Right lobe of liver (tissue), 6 donors: ENCODE measurements at regions not wholly inside any gene's neighbourhood (a gene's known extent, or its start where the extent isn't known, plus 50 kb on each side); places are given as distances from the start of the nearest gene placed in this dataset.

Experiments used
- ATAC-seq, 4 donors: fragments of 200-7000 bp; cut with Tn5 transposase; one replicate each; pipeline ENCODE4 v1.9.1; 2020; ENCODE audit warnings: mild to moderate bottlenecking in 4 of 4, moderate library complexity in 4 of 4
- DNase-seq, 3 donors: peaks; one replicate each; pipeline ENCODE4 v3.0.0-alpha.2; 2020
- H3K27ac ChIP-seq, 3 donors: fragments of 200-600 bp; one replicate each; pipeline ENCODE4 v1.8.0; 2022
- H3K27me3 ChIP-seq, 2 donors: fragments of 200-600 bp; one replicate each; pipeline ENCODE4 v1.8.0; 2022
- H3K36me3 ChIP-seq, 4 donors: fragments of 200-600 bp; sonication (generic) in 1 of 4; one replicate each; pipeline versions ENCODE4 v1.5.1 to v1.8.0; 2017 to 2022; ENCODE audit warnings: control low read depth in 1 of 4
- H3K4me1 ChIP-seq, 4 donors: fragments of 200-600 bp; sonication (generic) in 1 of 4; one replicate each; pipeline versions ENCODE4 v1.5.1 to v1.8.0; 2017 to 2022; ENCODE audit warnings: control low read depth in 1 of 4
- H3K4me3 ChIP-seq, 3 donors: fragments of 200-600 bp; one replicate each; pipeline ENCODE4 v1.8.0; 2022
- H3K9me3 ChIP-seq, 4 donors: fragments of 200-600 bp; sonication (generic) in 1 of 4; one replicate each; pipeline versions ENCODE4 v1.5.1 to v1.8.0; 2017 to 2022; ENCODE audit warnings: control low read depth in 1 of 4
- POLR2A ChIP-seq: fragments of 450-650 bp; IDR thresholded peaks from one replicate; pipeline ENCODE4 v1.6.1; 2017; ENCODE audit warnings: antibody characterized with exemption, mild to moderate bottlenecking
- WGBS: methylation state at CpG from one replicate; pipeline ENCODE4 v1.1.6; 2018; ENCODE audit warnings: low coverage, low lambda C conversion rate; ENCODE audit not compliant: insufficient coverage; ENCODE audit errors: missing lambda C conversion rate; 5-methylcytosine and 5-hydroxymethylcytosine counted together
- intact Hi-C, 2 donors: fragments of 100-400 bp; cut with DNase I; formaldehyde crosslinking; loops; one replicate each; pipeline versions ENCODE4 v1.11.2 to v1.14.1; 2022
- TF ChIP-seq, protein P1 (sequence below), 4 donors: fragments of 200-600 bp in 3 of 4; fragments of 450-650 bp in 1 of 4; IDR thresholded peaks; one replicate each; pipeline versions ENCODE4 v1.5.1 to v1.8.0; 2016 to 2022; ENCODE audit warnings: antibody characterized with exemption in 4 of 4, mild to moderate bottlenecking in 2 of 4
- donor health status: DM: no; HTN: yes; CAD: no.
- donor health status: DM: no; HTN: no; CAD: no.
- donor health status: DM: no; HTN: no; CAD: no.
- donor health status: DM: no; HTN: yes; CAD: no.
- donor health status: DM: no; HTN: yes; CAD: no.

DNA sequence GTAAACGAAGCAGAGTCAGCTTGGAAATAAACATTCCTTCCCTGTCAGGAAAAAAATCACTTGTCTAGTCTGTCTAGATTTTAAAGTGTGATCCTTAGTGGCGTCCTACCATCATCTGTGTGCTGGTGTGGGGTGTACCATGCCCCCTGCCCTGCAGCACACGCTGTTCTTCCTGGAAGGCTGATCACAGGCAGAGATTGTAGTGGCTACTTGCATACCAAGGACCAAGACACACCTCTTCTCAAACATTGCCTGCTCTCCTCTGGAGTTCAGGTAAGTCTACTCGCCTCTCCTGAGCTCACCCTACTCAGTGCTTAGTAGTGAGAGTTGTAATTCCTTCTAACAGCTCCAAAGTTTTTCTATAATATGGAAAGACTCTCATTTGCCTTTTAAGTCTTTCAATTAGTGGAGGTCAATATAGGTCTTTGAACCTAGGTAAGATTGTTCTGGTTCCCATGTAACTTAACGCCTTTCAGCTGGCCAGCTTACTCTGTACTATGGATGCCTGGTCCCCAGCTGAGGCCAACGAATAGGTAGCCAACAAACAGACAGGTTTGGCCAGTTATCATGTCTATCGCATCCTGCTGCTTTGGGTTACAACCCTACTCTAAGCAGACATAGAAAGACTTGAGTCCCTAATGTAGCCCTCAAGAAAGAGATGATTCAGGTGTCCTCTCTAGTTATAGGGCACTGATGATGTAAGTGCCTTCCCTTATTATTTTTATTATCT lies 55.4 kb downstream of the XCL1 start:
- TF ChIP-seq, protein P1, sequence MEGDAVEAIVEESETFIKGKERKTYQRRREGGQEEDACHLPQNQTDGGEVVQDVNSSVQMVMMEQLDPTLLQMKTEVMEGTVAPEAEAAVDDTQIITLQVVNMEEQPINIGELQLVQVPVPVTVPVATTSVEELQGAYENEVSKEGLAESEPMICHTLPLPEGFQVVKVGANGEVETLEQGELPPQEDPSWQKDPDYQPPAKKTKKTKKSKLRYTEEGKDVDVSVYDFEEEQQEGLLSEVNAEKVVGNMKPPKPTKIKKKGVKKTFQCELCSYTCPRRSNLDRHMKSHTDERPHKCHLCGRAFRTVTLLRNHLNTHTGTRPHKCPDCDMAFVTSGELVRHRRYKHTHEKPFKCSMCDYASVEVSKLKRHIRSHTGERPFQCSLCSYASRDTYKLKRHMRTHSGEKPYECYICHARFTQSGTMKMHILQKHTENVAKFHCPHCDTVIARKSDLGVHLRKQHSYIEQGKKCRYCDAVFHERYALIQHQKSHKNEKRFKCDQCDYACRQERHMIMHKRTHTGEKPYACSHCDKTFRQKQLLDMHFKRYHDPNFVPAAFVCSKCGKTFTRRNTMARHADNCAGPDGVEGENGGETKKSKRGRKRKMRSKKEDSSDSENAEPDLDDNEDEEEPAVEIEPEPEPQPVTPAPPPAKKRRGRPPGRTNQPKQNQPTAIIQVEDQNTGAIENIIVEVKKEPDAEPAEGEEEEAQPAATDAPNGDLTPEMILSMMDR (IDR thresholded peaks at IDR 0.05) = no peak
- TF ChIP-seq POLR2A = no peak
- no peaks in the 10 kb centered on the region for H3K36me3 ChIP-seq
- H3K27me3 ChIP-seq = no peaks in the 10 kb centered on the region
- H3K9me3 ChIP-seq = no peaks in the 10 kb centered on the region
- 60% methylated on average over 6 of the region's 7 CpGs for WGBS
- DNase-seq = no peak
- peaks cover 0 to 6% (median 0%) of the 10 kb centered on the region in 4 donors for H3K4me1 ChIP-seq
- ATAC-seq = no peak
- intact Hi-C loops = no loop called here
- no peak overlapping the region for H3K27ac ChIP-seq
- no peak overlapping the region for H3K4me3 ChIP-seq

DNA sequence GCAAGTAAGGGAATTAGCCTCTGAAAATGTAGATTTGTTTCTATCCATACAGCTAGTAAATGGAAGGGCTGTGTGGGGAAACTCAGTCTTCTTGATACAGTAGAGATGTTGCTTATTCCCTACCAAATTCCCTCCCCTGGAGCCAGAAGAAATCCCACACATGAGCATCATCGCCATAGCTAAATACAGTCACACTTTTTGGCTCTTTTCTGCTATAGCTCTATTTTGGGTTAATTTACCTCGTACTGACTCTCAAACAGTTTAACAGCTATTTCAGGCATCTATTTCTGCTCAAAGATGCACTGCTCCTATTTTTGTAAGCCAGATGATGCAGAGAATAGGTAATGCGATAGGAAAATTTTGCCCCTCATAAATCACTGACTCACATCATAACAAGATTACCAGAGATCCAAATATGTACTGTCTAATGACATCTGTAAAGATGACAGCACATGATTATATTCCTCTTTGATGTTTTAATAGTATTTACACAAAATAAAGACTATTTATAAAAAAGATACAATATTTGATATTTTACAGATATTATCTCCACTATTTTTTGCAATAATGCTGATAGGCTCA lies 58.6 kb downstream of the XCL1 start:
- DNase-seq (no peak), ATAC-seq (no peak)
- Histone ChIP-seq H3K27ac (no peak overlapping the region), H3K36me3 (no peaks in the 10 kb centered on the region), H3K9me3 (no peaks in the 10 kb centered on the region), H3K27me3 (no peaks in the 10 kb centered on the region), H3K4me1 (peaks cover 0 to 11% (median 0%) of the 10 kb centered on the region in 4 donors), H3K4me3 (no peak overlapping the region)
- intact Hi-C loops = no loop called here
- 84% methylated on average over 3 of the region's 3 CpGs for WGBS
- TF ChIP-seq, protein P1 (IDR thresholded peaks at IDR 0.05) = no peak
- TF ChIP-seq POLR2A = no peak

DNA sequence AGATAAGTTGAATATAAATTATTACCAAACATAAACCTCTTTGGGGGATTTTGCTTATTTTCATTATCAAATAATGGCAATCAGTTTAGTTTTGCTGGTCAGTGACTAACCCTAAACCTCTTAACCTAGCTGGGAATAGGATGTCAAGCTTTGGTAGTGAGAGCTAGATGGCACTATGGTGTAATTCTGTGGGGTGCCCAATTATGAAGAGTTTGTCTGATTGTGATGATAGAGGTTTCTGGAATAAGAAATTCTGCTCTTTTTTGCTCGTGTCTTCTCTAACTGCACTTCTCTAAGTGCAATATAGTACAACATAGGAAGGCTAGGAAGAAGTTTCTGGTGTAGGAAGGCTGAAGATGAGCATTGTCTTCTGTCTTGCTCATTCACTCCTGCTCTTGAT lies 59.8 kb downstream of the XCL1 start:
- H3K27me3 ChIP-seq = no peaks in the 10 kb centered on the region
- no peaks in the 10 kb centered on the region for H3K9me3 ChIP-seq
- DNase-seq (no peak), ATAC-seq (peak; percentile 83 to 93 (median 92))
- no peak overlapping the region for H3K4me3 ChIP-seq
- no peaks in the 10 kb centered on the region for H3K36me3 ChIP-seq
- intact Hi-C loops = no loop called here
- peak overlapping the region in 2 of 3 donors; percentile 24 to 68 for H3K27ac ChIP-seq
- 0% methylated on average over 1 of the region's 1 CpG for WGBS
- peaks cover 0 to 11% (median 0%) of the 10 kb centered on the region in 4 donors for H3K4me1 ChIP-seq
- TF ChIP-seq, protein P1 (IDR thresholded peaks at IDR 0.05) = peak; percentile 35 to 56 (median 42)
- no peak for TF ChIP-seq POLR2A

DNA sequence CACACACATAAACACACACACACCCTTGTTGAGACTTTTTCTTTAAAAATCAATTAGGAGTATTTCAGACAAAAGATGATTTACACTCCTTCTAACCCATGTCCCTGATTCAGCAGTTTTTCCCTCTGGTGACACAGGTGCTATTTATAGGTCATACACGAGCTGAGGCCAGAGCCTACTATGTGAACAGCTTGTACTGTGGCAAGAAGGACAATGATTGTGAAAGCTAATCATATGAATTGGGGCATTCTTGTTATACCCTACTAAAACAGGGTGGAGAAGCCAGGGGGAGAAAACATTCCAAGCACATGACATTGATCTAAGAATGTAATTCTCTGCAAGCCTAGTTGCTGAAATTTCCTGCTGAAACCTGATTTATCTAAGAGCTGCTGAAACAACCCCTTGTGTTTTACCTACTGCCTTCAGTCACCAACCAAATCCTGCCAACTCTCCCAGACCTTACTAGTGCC lies 60.3 kb downstream of the XCL1 start:
- H3K4me1 ChIP-seq = peaks cover 0 to 11% (median 0%) of the 10 kb centered on the region in 4 donors
- DNase-seq = peak in 1 of 3 donors; percentile 55
- H3K27me3 ChIP-seq = no peaks in the 10 kb centered on the region
- H3K36me3 ChIP-seq = no peaks in the 10 kb centered on the region
- TF ChIP-seq POLR2A = no peak
- TF ChIP-seq, protein P1 (IDR thresholded peaks at IDR 0.05) = no peak
- peak overlapping the region in 2 of 3 donors; percentile 24 to 68 for H3K27ac ChIP-seq
- H3K4me3 ChIP-seq = no peak overlapping the region
- H3K9me3 ChIP-seq = no peaks in the 10 kb centered on the region
- 14% methylated on average over 1 of the region's 1 CpG for WGBS
- peak; percentile 83 to 88 (median 85) for ATAC-seq
- intact Hi-C loops = no loop called here
